ENCODE measurements at regions not wholly inside any gene's neighbourhood (a gene's known extent, or its start where the extent isn't known, plus 50 kb on each side); places are given as distances from the start of the nearest gene placed in this dataset.

- no peaks in the 10 kb centered on the region for H3K27me3 ChIP-seq (ENCODE audit: insufficient read depth)
- no peaks in the 10 kb centered on the region for H3K79me2 ChIP-seq (replicated peaks; ENCODE audit: insufficient read depth)
- H4K20me1 ChIP-seq (replicated peaks; ENCODE audit: insufficient read depth), result no peaks in the 10 kb centered on the region
- Mint-ChIP-seq H3K4me3 (no peak overlapping the region), H3K36me3 (ENCODE audit: low read depth) (no peaks in the 10 kb centered on the region; the same call in 2 of the 3 replicates), H3K27ac (no peak overlapping the region), H3K9me3 (peaks cover 3% of the 10 kb centered on the region), H3K27me3 (ENCODE audit: insufficient read depth, low read depth, poor library complexity) (no peaks in the 10 kb centered on the region), H3K4me1 (no peaks in the 10 kb centered on the region; the same call in 2 of the 3 replicates)
- TF ChIP-seq, protein P1, sequence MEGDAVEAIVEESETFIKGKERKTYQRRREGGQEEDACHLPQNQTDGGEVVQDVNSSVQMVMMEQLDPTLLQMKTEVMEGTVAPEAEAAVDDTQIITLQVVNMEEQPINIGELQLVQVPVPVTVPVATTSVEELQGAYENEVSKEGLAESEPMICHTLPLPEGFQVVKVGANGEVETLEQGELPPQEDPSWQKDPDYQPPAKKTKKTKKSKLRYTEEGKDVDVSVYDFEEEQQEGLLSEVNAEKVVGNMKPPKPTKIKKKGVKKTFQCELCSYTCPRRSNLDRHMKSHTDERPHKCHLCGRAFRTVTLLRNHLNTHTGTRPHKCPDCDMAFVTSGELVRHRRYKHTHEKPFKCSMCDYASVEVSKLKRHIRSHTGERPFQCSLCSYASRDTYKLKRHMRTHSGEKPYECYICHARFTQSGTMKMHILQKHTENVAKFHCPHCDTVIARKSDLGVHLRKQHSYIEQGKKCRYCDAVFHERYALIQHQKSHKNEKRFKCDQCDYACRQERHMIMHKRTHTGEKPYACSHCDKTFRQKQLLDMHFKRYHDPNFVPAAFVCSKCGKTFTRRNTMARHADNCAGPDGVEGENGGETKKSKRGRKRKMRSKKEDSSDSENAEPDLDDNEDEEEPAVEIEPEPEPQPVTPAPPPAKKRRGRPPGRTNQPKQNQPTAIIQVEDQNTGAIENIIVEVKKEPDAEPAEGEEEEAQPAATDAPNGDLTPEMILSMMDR (conservative IDR thresholded peaks at IDR 0.05; ENCODE audit: low read depth in 2 of 2), result no peak
- no peak for TF ChIP-seq ZNF331 (CRISPR knock-in tag; IDR thresholded peaks at IDR 0.05; ENCODE audit: low read depth)
- no peak for TF ChIP-seq EZH2 (IDR thresholded peaks at IDR 0.05; ENCODE audit: low read depth, unreplicated experiment)
- TF ChIP-seq NANOG (IDR thresholded peaks at IDR 0.05; ENCODE audit: borderline replicate concordance), result no peak
- TF ChIP-seq ETS1 (IDR thresholded peaks at IDR 0.05), result no peak
- no peak for TF ChIP-seq CREB1 (CRISPR knock-in tag; IDR thresholded peaks at IDR 0.05; ENCODE audit: low read depth)
- no peak for TF ChIP-seq JUNB (IDR thresholded peaks at IDR 0.05; ENCODE audit: unreplicated experiment)
- TF ChIP-seq ZNF114 (CRISPR knock-in tag; IDR thresholded peaks at IDR 0.05), result no peak
- TF ChIP-seq STAT1 (IDR thresholded peaks at IDR 0.05; ENCODE audit: unreplicated experiment), result no peak
- no peak for TF ChIP-seq REST (IDR thresholded peaks at IDR 0.05; ENCODE audit: unreplicated experiment)
- no peak for TF ChIP-seq POLR2AphosphoS5 (IDR thresholded peaks at IDR 0.05; ENCODE audit: low read depth)
- no peaks in the 10 kb centered on the region for H3K9me2 ChIP-seq (ENCODE audit: insufficient read depth)
- H3K4me1 ChIP-seq (ENCODE audit: insufficient read depth), result no peaks in the 10 kb centered on the region
- H3K27ac ChIP-seq (ENCODE audit: low read depth), result no peak overlapping the region
- H2AFZ ChIP-seq, result no peak overlapping the region
- no peak for DNase-seq (ENCODE audit: low spot score)
- H3K4me2 ChIP-seq, result no peak overlapping the region
- no peaks in the 10 kb centered on the region for H3K36me3 ChIP-seq (ENCODE audit: insufficient read depth)
- H3K4me3 ChIP-seq, result no peak overlapping the region
- no peak for ATAC-seq
- no peaks in the 10 kb centered on the region for H3F3A ChIP-seq (replicated peaks; ENCODE audit: low read depth)
Measured at GRCh38 chr7:54921116-54921515, 97.7 kb upstream of the EGFR start.

Data from GM23338 (cell line).